DOHH2 (cell line): ENCODE measurements at regions not wholly inside any gene's neighbourhood (a gene's known extent, or its start where the extent isn't known, plus 50 kb on each side); places are given as distances from the start of the nearest gene placed in this dataset.

Source experiments
- H3F3A ChIP-seq: fragments of 200-600 bp; sonication (generic), shearing (Covaris generic); 2 replicates; pipeline ENCODE4 v1.6.0; 2016; ENCODE audit warnings: antibody characterized with exemption, mild to moderate bottlenecking; ENCODE audit not compliant: control insufficient read depth, insufficient read depth
- H3K27ac ChIP-seq: fragments of 200-600 bp; sonication (generic); 2 replicates; pipeline ENCODE4 v1.5.1; 2014; ENCODE audit warnings: low read depth, mild to moderate bottlenecking, low read length, moderate library complexity
- H3K27me3 ChIP-seq: fragments of 200-600 bp; sonication (generic); 2 replicates; pipeline ENCODE4 v1.6.1; 2014; ENCODE audit warnings: mild to moderate bottlenecking, low read length, mixed read lengths; ENCODE audit not compliant: control insufficient read depth
- H3K36me3 ChIP-seq: fragments of 200-600 bp; sonication (generic); 2 replicates; pipeline ENCODE4 v1.6.1; 2014; ENCODE audit warnings: mild to moderate bottlenecking, low read length, moderate library complexity, mixed read lengths; ENCODE audit not compliant: control insufficient read depth
- H3K4me1 ChIP-seq: fragments of 200-600 bp; sonication (generic); 2 replicates; pipeline ENCODE4 v1.6.1; 2014; ENCODE audit warnings: mild to moderate bottlenecking, low read length, mixed read lengths; ENCODE audit not compliant: control insufficient read depth
- H3K4me2 ChIP-seq: fragments of 200-600 bp; sonication (generic); 2 replicates; pipeline ENCODE4 v1.6.0; 2014; ENCODE audit warnings: mild to moderate bottlenecking, low read length, moderate library complexity
- H3K4me3 ChIP-seq: fragments of 200-600 bp; sonication (generic); 2 replicates; pipeline ENCODE4 v1.5.1; 2014; ENCODE audit warnings: mild to moderate bottlenecking, low read length, mixed read lengths
- H3K79me2 ChIP-seq: fragments of 200-600 bp; sonication (generic); 2 replicates; pipeline ENCODE4 v1.6.1; 2014; ENCODE audit warnings: mild to moderate bottlenecking, low read length, mixed read lengths; ENCODE audit not compliant: control insufficient read depth
- H3K9me2 ChIP-seq: fragments of 200-600 bp; sonication (generic); replicated peaks from 2 replicates; pipeline ENCODE4 v1.6.1; 2014; ENCODE audit warnings: mild to moderate bottlenecking, low read length, mixed read lengths; ENCODE audit not compliant: control insufficient read depth
- H3K9me3 ChIP-seq: fragments of 200-600 bp; sonication (generic); 2 replicates; pipeline ENCODE4 v1.6.1; 2014; ENCODE audit warnings: antibody characterized with exemption, low read length, mixed read lengths; ENCODE audit not compliant: control insufficient read depth, insufficient read depth
- H4K20me1 ChIP-seq: fragments of 200-600 bp; sonication (generic); 2 replicates; pipeline ENCODE4 v1.6.0; 2014; ENCODE audit warnings: low read depth, mild to moderate bottlenecking, antibody characterized with exemption, low read length, moderate library complexity; ENCODE audit not compliant: control insufficient read depth, insufficient read depth
- EZH2phosphoT487 ChIP-seq: fragments of 200-600 bp; sonication (generic); IDR thresholded peaks from 2 replicates; pipeline ENCODE4 v1.6.1; 2017; ENCODE audit warnings: borderline replicate concordance, mild to moderate bottlenecking, antibody characterized with exemption, low read length, moderate library complexity, mixed read lengths
- TF ChIP-seq, protein P1 (sequence below): fragments of 200-600 bp; sonication (generic); IDR thresholded peaks from one replicate; pipeline ENCODE4 v1.5.1; 2014; ENCODE audit warnings: antibody characterized with exemption, mild to moderate bottlenecking, low read depth, low read length; ENCODE audit not compliant: poor library complexity, severe bottlenecking

DNA sequence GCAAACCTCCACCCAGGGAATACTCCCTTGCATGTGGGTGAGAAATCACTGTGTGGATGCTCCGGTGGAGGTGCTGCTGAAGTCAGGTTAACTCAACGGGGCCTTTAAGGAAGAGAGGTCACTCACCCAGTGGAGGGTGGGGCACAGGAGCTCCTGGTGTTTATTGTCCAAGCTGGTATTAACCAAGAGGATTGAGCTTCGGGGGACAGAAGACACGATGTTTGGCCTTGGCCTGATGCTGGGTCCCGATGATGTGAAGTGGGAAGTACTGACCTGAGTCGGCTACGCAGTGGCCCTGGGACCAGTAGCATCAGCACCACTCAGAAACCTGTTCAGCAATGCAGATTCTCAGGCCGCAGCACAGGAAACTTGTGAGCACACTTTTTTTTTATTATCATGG, 85.7 kb upstream of the WASF3 start:
- H3K79me2 ChIP-seq = no peaks in the 10 kb centered on the region
- H3K36me3 ChIP-seq = no peaks in the 10 kb centered on the region
- no peak overlapping the region for H3K27ac ChIP-seq

DNA sequence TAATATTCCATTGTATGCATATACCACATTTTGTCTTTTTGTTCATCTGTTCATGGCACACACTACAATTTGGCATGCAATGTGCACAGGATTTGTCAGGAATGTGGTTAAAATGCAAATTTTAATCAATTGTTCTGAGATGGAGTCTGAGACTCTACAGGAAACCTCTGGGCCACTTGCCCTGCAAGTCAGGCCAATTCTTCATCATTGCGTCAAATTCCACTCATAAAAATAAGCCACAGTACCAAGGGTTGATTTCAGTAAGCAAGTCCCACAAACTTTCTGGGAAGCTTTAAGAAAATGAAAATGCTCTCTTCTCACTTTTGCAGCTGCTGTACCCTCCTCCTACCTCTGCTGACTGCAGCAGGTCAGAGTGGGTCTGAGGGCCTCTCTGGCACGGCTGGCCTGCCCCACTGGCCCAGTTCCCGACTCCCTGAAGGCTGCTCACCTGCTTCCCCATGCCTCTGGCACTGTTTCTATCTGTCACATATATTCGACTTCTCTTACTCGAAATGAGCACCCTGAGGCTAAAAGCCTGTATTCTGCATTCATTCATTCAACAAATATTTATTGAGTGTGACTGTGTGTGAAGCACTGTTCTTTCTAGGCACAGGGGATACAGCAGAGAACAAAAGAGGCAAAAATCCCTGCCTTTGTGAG, 83.8 kb upstream of the WASF3 start:
- H3K9me2 ChIP-seq = no peaks in the 10 kb centered on the region
- no peaks in the 10 kb centered on the region for H4K20me1 ChIP-seq
- no peaks in the 10 kb centered on the region for H3F3A ChIP-seq
- TF ChIP-seq, protein P1, sequence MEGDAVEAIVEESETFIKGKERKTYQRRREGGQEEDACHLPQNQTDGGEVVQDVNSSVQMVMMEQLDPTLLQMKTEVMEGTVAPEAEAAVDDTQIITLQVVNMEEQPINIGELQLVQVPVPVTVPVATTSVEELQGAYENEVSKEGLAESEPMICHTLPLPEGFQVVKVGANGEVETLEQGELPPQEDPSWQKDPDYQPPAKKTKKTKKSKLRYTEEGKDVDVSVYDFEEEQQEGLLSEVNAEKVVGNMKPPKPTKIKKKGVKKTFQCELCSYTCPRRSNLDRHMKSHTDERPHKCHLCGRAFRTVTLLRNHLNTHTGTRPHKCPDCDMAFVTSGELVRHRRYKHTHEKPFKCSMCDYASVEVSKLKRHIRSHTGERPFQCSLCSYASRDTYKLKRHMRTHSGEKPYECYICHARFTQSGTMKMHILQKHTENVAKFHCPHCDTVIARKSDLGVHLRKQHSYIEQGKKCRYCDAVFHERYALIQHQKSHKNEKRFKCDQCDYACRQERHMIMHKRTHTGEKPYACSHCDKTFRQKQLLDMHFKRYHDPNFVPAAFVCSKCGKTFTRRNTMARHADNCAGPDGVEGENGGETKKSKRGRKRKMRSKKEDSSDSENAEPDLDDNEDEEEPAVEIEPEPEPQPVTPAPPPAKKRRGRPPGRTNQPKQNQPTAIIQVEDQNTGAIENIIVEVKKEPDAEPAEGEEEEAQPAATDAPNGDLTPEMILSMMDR = no peak
- TF ChIP-seq EZH2phosphoT487 = no peak
- no peaks in the 10 kb centered on the region for H3K9me3 ChIP-seq
- peaks cover 4% of the 10 kb centered on the region; the same call in 1 of the 2 replicates for H3K27me3 ChIP-seq
- H3K4me1 ChIP-seq = no peaks in the 10 kb centered on the region
- H3K27ac ChIP-seq = no peak overlapping the region
- H3K4me3 ChIP-seq = no peak overlapping the region
- no peaks in the 10 kb centered on the region for H3K36me3 ChIP-seq
- H3K79me2 ChIP-seq = no peaks in the 10 kb centered on the region
- H3K4me2 ChIP-seq = no peak overlapping the region

More for the DNA sequence above, 85.7 kb upstream of the WASF3 start:
- Histone ChIP-seq H4K20me1 (no peaks in the 10 kb centered on the region), H3K9me2 (no peaks in the 10 kb centered on the region), H3F3A (no peaks in the 10 kb centered on the region), H3K27me3 (peaks cover 4% of the 10 kb centered on the region; the same call in 1 of the 2 replicates), H3K9me3 (no peaks in the 10 kb centered on the region), H3K4me2 (no peak overlapping the region), H3K4me3 (no peak overlapping the region), H3K4me1 (no peaks in the 10 kb centered on the region)
- TF ChIP-seq, protein P1 = no peak
- TF ChIP-seq EZH2phosphoT487 = no peak

DNA sequence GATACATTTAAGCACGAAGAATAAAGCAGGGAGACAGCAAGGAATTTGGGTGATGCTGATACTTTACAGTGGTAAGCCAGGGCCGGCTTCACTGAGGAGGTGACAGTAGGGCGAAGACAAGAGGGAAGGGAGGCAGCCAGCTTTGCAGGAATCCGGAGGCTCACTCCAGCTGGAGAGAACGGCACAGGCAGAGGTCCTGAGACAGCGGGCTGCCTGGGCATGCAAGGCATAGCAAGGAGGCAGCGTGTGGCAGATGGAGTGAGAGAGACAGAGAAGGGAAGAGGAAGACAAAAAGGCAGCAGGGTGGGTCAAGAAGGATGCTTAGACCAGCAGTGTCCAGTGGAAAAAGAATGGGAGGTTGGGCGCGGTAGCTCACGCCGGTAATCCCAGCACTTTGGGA, 83.2 kb upstream of the WASF3 start:
- Histone ChIP-seq H3K27ac (no peak overlapping the region), H3K27me3 (peaks cover 4% of the 10 kb centered on the region; the same call in 1 of the 2 replicates), H3K4me1 (no peaks in the 10 kb centered on the region), H3K9me3 (no peaks in the 10 kb centered on the region), H4K20me1 (no peaks in the 10 kb centered on the region), H3K4me3 (no peak overlapping the region), H3K79me2 (no peaks in the 10 kb centered on the region), H3K4me2 (no peak overlapping the region), H3K36me3 (no peaks in the 10 kb centered on the region), H3K9me2 (no peaks in the 10 kb centered on the region), H3F3A (no peaks in the 10 kb centered on the region)
- TF ChIP-seq, protein P1 = no peak
- TF ChIP-seq EZH2phosphoT487 = no peak
